ENCODE measurements at regions not wholly inside any gene's neighbourhood (a gene's known extent, or its start where the extent isn't known, plus 50 kb on each side); places are given as distances from the start of the nearest gene placed in this dataset.

GRCh38 chr2:198641161-198641560 is 816.6 kb downstream of the SATB2 start:
- Histone ChIP-seq H3K4me1 (no peaks in the 10 kb centered on the region), H3K4me3 (no peak overlapping the region), H3K27me3 (no peaks in the 10 kb centered on the region), H3K36me3 (no peaks in the 10 kb centered on the region), H3K27ac (no peak overlapping the region), H3K9me3 (no peaks in the 10 kb centered on the region)
- 48% methylated on average over 3 of the region's 3 CpGs for WGBS (ENCODE audit: insufficient coverage, low coverage, low lambda C conversion rate, missing lambda C conversion rate)
- intact Hi-C loops (cut with DNase I) = no loop called here
- no peak for DNase-seq
- TF ChIP-seq CTCF (IDR thresholded peaks at IDR 0.05) (no peak), POLR2A (IDR thresholded peaks at IDR 0.05) (no peak)
- ATAC-seq = no peak

- Histone ChIP-seq H3K36me3 (no peaks in the 10 kb centered on the region), H3K4me3 (no peak overlapping the region), H3K27me3 (no peaks in the 10 kb centered on the region), H3K4me1 (no peaks in the 10 kb centered on the region), H3K27ac (no peak overlapping the region), H3K9me3 (no peaks in the 10 kb centered on the region)
- intact Hi-C loops (cut with DNase I) = no loop called here
- DNase-seq (no peak), ATAC-seq (no peak)
- TF ChIP-seq POLR2A (IDR thresholded peaks at IDR 0.05) (no peak), CTCF (IDR thresholded peaks at IDR 0.05) (no peak)
- 42% methylated on average over 2 of the region's 2 CpGs for WGBS (ENCODE audit: insufficient coverage, low coverage, low lambda C conversion rate, missing lambda C conversion rate)
These were observed 817.3 kb downstream of the SATB2 start for GRCh38 chr2:198640463-198640862.

- H3K27me3 ChIP-seq = no peaks in the 10 kb centered on the region
- no peak for ATAC-seq
- intact Hi-C loops (cut with DNase I) = no loop called here
- no peaks in the 10 kb centered on the region for H3K36me3 ChIP-seq
- no peaks in the 10 kb centered on the region for H3K9me3 ChIP-seq
- no peak for DNase-seq
- no peaks in the 10 kb centered on the region for H3K4me1 ChIP-seq
- no peak overlapping the region for H3K4me3 ChIP-seq
- 33% methylated on average over 1 of the region's 1 CpG for WGBS (ENCODE audit: insufficient coverage, low coverage, low lambda C conversion rate, missing lambda C conversion rate)
- no peak for TF ChIP-seq POLR2A (IDR thresholded peaks at IDR 0.05)
- no peak for TF ChIP-seq CTCF (IDR thresholded peaks at IDR 0.05)
- no peak overlapping the region for H3K27ac ChIP-seq
These were observed 818.2 kb downstream of the SATB2 start for GRCh38 chr2:198639580-198639979.

GRCh38 chr2:198638577-198638976 is 819.2 kb downstream of the SATB2 start:
- WGBS (ENCODE audit: insufficient coverage, low coverage, low lambda C conversion rate, missing lambda C conversion rate) = 71% methylated on average over 3 of the region's 3 CpGs
- intact Hi-C loops (cut with DNase I) = no loop called here
- Histone ChIP-seq H3K4me1 (no peaks in the 10 kb centered on the region), H3K4me3 (no peak overlapping the region), H3K27ac (no peak overlapping the region), H3K36me3 (no peaks in the 10 kb centered on the region), H3K27me3 (no peaks in the 10 kb centered on the region), H3K9me3 (no peaks in the 10 kb centered on the region)
- ATAC-seq (no peak), DNase-seq (no peak)
- TF ChIP-seq CTCF (IDR thresholded peaks at IDR 0.05) (no peak), POLR2A (IDR thresholded peaks at IDR 0.05) (no peak)

GRCh38 chr2:198630384-198630783 is 826.0 kb downstream of the PLCL1 start:
- intact Hi-C loops (cut with DNase I) = no loop called here
- TF ChIP-seq POLR2A (IDR thresholded peaks at IDR 0.05) (no peak), CTCF (IDR thresholded peaks at IDR 0.05) (no peak)
- 55% methylated on average over 3 of the region's 3 CpGs for WGBS (ENCODE audit: insufficient coverage, low coverage, low lambda C conversion rate, missing lambda C conversion rate)
- no peak for ATAC-seq
- no peak overlapping the region for H3K4me3 ChIP-seq
- H3K9me3 ChIP-seq = no peaks in the 10 kb centered on the region
- H3K36me3 ChIP-seq = no peaks in the 10 kb centered on the region
- H3K27me3 ChIP-seq = no peaks in the 10 kb centered on the region
- H3K27ac ChIP-seq = no peak overlapping the region
- DNase-seq = no peak
- H3K4me1 ChIP-seq = peaks cover 0 to 7% (median 0%) of the 10 kb centered on the region in 4 donors
